Naive thymus-derived CD4-positive, alpha-beta T cell (primary cell): ENCODE measurements at regions not wholly inside any gene's neighbourhood (a gene's known extent, or its start where the extent isn't known, plus 50 kb on each side); places are given as distances from the start of the nearest gene placed in this dataset.

Source experiments
- ATAC-seq: fragments of 150-1000 bp; cut with Tn5 transposase; 2 replicates; pipeline ENCODE4 v1.10.0; 2021; ENCODE audit warnings: mild to moderate bottlenecking, moderate library complexity
- CTCF ChIA-PET: fragments of 350-600 bp; sonication (Branson Sonifier 250); formaldehyde crosslinking; loops from one replicate; lab custom pipeline; 2021; ENCODE audit warnings: antibody characterized with exemption; lab: Charles Lee
- POLR2A ChIA-PET: fragments of 350-600 bp; sonication (Branson Sonifier 250); formaldehyde crosslinking; loops from one replicate; lab custom pipeline; 2021; ENCODE audit warnings: antibody characterized with exemption, inconsistent platforms; lab: Charles Lee
- DNase-seq, 9 donors: peaks; one replicate each; pipeline versions ENCODE4 v3.0.0 to v3.0.0-alpha.2; 2020 to 2022; ENCODE audit warnings: mixed read lengths in 1 of 9
- H3K27ac ChIP-seq: one replicate; pipeline ENCODE4 v1.7.0; 2013; ENCODE audit warnings: mild to moderate bottlenecking, low read depth, low read length, moderate library complexity
- H3K27me3 ChIP-seq, 2 donors: one replicate each; pipeline ENCODE4 v1.7.0; 2013; ENCODE audit warnings: low read length in 2 of 2, mild to moderate bottlenecking in 2 of 2, moderate library complexity in 2 of 2; ENCODE audit not compliant: control insufficient read depth in 2 of 2, insufficient read depth in 2 of 2
- H3K36me3 ChIP-seq, 3 experiments: 1 replicate in 2 of 3; 2 replicates in 1 of 3; pipeline ENCODE4 v1.7.0; 2013; ENCODE audit warnings: low read length in 3 of 3, mild to moderate bottlenecking in 3 of 3, moderate library complexity in 1 of 3; ENCODE audit not compliant: insufficient read depth in 3 of 3, control insufficient read depth in 2 of 3
- H3K4me1 ChIP-seq, 2 donors: one replicate each; pipeline ENCODE4 v1.7.0; 2013; ENCODE audit warnings: low read length in 2 of 2, mild to moderate bottlenecking in 2 of 2, moderate library complexity in 1 of 2; ENCODE audit not compliant: control insufficient read depth in 2 of 2, insufficient read depth in 2 of 2
- H3K4me3 ChIP-seq: 2 replicates; pipeline ENCODE4 v1.7.0; 2013; ENCODE audit warnings: mild to moderate bottlenecking, low read length
- H3K9me3 ChIP-seq, 3 experiments: 1 replicate in 2 of 3; 2 replicates in 1 of 3; pipeline ENCODE4 v1.7.0; 2013; ENCODE audit warnings: low read length in 3 of 3; ENCODE audit not compliant: control insufficient read depth in 2 of 3
- H3K27ac Mint-ChIP-seq, 9 donors: one replicate each; pipeline ENCODE4 v1.8.0; 2020 to 2022; ENCODE audit warnings: mixed read lengths in 9 of 9, mild to moderate bottlenecking in 8 of 9, moderate library complexity in 5 of 9, inconsistent platforms in 2 of 9
- H3K27me3 Mint-ChIP-seq, 5 donors: one replicate each; pipeline ENCODE4 v1.8.0; 2021 to 2022; ENCODE audit warnings: mixed read lengths in 5 of 5, mild to moderate bottlenecking in 1 of 5
- H3K36me3 Mint-ChIP-seq, 5 donors: one replicate each; pipeline ENCODE4 v1.8.0; 2020 to 2022; ENCODE audit warnings: mixed read lengths in 5 of 5, mild to moderate bottlenecking in 3 of 5, inconsistent platforms in 1 of 5
- H3K4me1 Mint-ChIP-seq, 7 donors: one replicate each; pipeline ENCODE4 v1.8.0; 2020 to 2022; ENCODE audit warnings: mixed read lengths in 7 of 7, mild to moderate bottlenecking in 3 of 7, inconsistent platforms in 1 of 7
- H3K4me3 Mint-ChIP-seq, 10 donors: one replicate each; pipeline ENCODE4 v1.8.0; 2020 to 2022; ENCODE audit warnings: mild to moderate bottlenecking in 10 of 10, mixed read lengths in 10 of 10, moderate library complexity in 6 of 10, inconsistent platforms in 2 of 10
- H3K9me3 Mint-ChIP-seq, 11 donors: one replicate each; pipeline ENCODE4 v1.8.0; 2020 to 2022; ENCODE audit warnings: mixed read lengths in 11 of 11, mild to moderate bottlenecking in 4 of 11, inconsistent platforms in 1 of 11, moderate library complexity in 1 of 11
- intact Hi-C, 2 donors: fragments of 100-400 bp; cut with micrococcal nuclease; formaldehyde crosslinking; loops; one replicate each; pipeline ENCODE4 v1.15.1; 2023

DNA sequence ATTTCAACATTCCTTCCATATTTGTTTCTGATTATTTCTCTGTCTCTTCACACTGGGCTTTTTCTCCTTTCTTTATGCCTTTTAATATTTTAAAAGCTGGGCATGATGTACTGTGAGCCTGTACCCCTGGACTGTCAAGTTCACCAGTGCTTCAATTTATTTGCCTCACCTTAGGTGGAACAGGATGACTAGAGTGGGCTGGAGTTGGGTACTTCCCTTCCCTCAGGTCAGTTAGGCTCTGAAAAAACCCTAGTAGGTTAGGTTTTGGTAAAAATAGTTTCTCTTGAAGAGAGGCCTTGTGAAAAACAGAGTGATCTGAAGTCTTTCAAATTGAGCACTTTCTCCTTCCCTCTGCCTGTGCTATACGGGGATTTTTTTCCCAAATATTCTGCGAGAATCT, 163.0 kb upstream of the LYPLAL1 start:
- Histone ChIP-seq H3K27ac (no peak overlapping the region), H3K27me3 (no peaks in the 10 kb centered on the region), H3K9me3 (no peaks in the 10 kb centered on the region), H3K36me3 (no peaks in the 10 kb centered on the region), H3K4me1 (no peaks in the 10 kb centered on the region), H3K4me3 (no peak overlapping the region)
- ATAC-seq, result no peak
- Mint-ChIP-seq H3K36me3 (no peaks in the 10 kb centered on the region), H3K4me3 (no peak overlapping the region), H3K27ac (no peak overlapping the region), H3K27me3 (peaks cover 0 to 4% (median 0%) of the 10 kb centered on the region in 5 donors), H3K9me3 (peaks cover 0 to 20% (median 4%) of the 10 kb centered on the region in 11 donors), H3K4me1 (no peaks in the 10 kb centered on the region)
- intact Hi-C loops, result no loop called here
- DNase-seq, result no peak
- POLR2A ChIA-PET, result no interaction called here
- CTCF ChIA-PET, result no interaction called here

GRCh38 chr1:219020386-219020785, 153.3 kb upstream of the LYPLAL1 start:
- Histone ChIP-seq H3K27me3 (no peaks in the 10 kb centered on the region), H3K4me1 (no peaks in the 10 kb centered on the region), H3K4me3 (no peak overlapping the region), H3K9me3 (no peaks in the 10 kb centered on the region), H3K27ac (no peak overlapping the region), H3K36me3 (no peaks in the 10 kb centered on the region)
- H3K9me3 Mint-ChIP-seq, result peaks cover 0 to 14% (median 4%) of the 10 kb centered on the region in 11 donors
- H3K27me3 Mint-ChIP-seq, result no peaks in the 10 kb centered on the region
- ChIA-PET CTCF (no interaction called here), POLR2A (no interaction called here)
- intact Hi-C loops, result no loop called here
- no peak overlapping the region for H3K4me3 Mint-ChIP-seq
- H3K36me3 Mint-ChIP-seq, result no peaks in the 10 kb centered on the region
- DNase-seq, result no peak
- ATAC-seq, result no peak
- no peak overlapping the region for H3K27ac Mint-ChIP-seq
- H3K4me1 Mint-ChIP-seq, result no peaks in the 10 kb centered on the region

GRCh38 chr1:219020846-219021245, 152.8 kb upstream of the LYPLAL1 start:
- Mint-ChIP-seq H3K9me3 (peaks cover 0 to 15% (median 5%) of the 10 kb centered on the region in 11 donors), H3K4me3 (no peak overlapping the region), H3K27ac (no peak overlapping the region), H3K36me3 (no peaks in the 10 kb centered on the region), H3K27me3 (no peaks in the 10 kb centered on the region), H3K4me1 (no peaks in the 10 kb centered on the region)
- no peak overlapping the region for H3K27ac ChIP-seq
- no peak overlapping the region for H3K4me3 ChIP-seq
- H3K9me3 ChIP-seq, result no peaks in the 10 kb centered on the region
- no peaks in the 10 kb centered on the region for H3K36me3 ChIP-seq
- ChIA-PET POLR2A (no interaction called here), CTCF (no interaction called here)
- H3K27me3 ChIP-seq, result no peaks in the 10 kb centered on the region
- no peaks in the 10 kb centered on the region for H3K4me1 ChIP-seq
- ATAC-seq (no peak), DNase-seq (no peak)
- intact Hi-C loops, result no loop called here

DNA sequence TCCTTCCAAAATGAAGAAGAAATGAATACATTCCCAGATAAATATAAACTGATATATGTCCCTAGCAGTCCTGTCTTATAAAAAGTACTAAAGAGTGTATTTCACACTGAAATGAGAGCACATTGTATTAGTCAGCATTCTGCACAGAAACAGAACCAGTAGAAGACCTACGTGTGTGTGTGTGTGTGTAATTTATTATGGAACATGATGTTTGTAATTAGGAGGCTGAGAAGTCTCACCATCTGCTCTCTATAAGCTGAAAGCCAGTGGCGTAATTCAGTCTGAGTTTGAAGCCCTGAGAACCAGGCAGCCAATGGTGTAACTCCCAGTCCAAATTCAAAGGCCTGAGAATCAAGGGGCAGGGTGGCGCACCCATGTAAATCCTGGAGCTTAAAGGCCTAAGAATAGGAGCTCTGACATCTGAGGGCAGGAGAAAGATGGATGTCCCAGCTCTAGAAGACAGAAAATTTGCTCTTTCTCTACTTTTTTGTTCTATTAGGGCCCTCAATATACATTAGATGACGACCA, 146.5 kb upstream of the LYPLAL1 start:
- intact Hi-C loops, result no loop called here
- CTCF ChIA-PET, result no interaction called here
- no peaks in the 10 kb centered on the region for H3K4me1 ChIP-seq

DNA sequence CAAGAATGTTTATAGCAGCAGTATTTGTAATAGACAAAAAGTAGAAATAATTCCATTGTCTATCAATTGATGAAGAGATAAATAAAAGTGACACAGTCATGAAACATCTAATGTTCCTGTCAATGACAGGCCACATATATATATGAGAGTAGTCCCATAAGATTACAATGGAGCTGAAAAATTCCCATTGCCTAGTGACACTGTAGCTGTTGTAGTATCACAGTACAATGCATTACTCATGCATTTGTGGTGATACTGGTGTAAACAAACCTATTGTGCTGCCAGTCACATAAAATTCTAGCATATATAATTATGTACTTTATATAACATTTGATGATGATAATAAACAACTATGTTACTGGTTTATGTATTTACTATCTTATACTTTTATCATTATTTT, 141.9 kb upstream of the LYPLAL1 start:
- Mint-ChIP-seq H3K36me3 (no peaks in the 10 kb centered on the region), H3K27me3 (no peaks in the 10 kb centered on the region), H3K9me3 (peaks cover 0 to 6% (median 0%) of the 10 kb centered on the region in 11 donors), H3K27ac (no peak overlapping the region), H3K4me1 (no peaks in the 10 kb centered on the region), H3K4me3 (no peak overlapping the region)
- ChIA-PET POLR2A (no interaction called here), CTCF (no interaction called here)
- Histone ChIP-seq H3K27me3 (no peaks in the 10 kb centered on the region), H3K9me3 (no peaks in the 10 kb centered on the region), H3K4me3 (no peak overlapping the region), H3K4me1 (no peaks in the 10 kb centered on the region), H3K27ac (no peak overlapping the region), H3K36me3 (no peaks in the 10 kb centered on the region)
- ATAC-seq (no peak), DNase-seq (no peak)
- intact Hi-C loops, result no loop called here

More for the DNA sequence above, 146.5 kb upstream of the LYPLAL1 start:
- H3K4me3 ChIP-seq, result no peak overlapping the region
- Mint-ChIP-seq H3K4me3 (no peak overlapping the region), H3K27me3 (no peaks in the 10 kb centered on the region), H3K9me3 (peaks cover 0 to 16% (median 5%) of the 10 kb centered on the region in 11 donors), H3K27ac (no peak overlapping the region), H3K36me3 (no peaks in the 10 kb centered on the region), H3K4me1 (no peaks in the 10 kb centered on the region)
- DNase-seq (no peak), ATAC-seq (no peak)
- H3K9me3 ChIP-seq, result no peaks in the 10 kb centered on the region
- no peaks in the 10 kb centered on the region for H3K27me3 ChIP-seq
- POLR2A ChIA-PET, result interaction anchor here (0.6 kb wide), 1 partner anchor 163 kb away, joined by 4 read pairs; no protein-coding TSS in a partner anchor
- no peak overlapping the region for H3K27ac ChIP-seq
- no peaks in the 10 kb centered on the region for H3K36me3 ChIP-seq

GRCh38 chr1:219038398-219038797, 135.3 kb upstream of the LYPLAL1 start:
- Histone ChIP-seq H3K36me3 (no peaks in the 10 kb centered on the region), H3K27me3 (no peaks in the 10 kb centered on the region), H3K9me3 (no peaks in the 10 kb centered on the region), H3K4me1 (no peaks in the 10 kb centered on the region), H3K27ac (no peak overlapping the region), H3K4me3 (no peak overlapping the region)
- ChIA-PET POLR2A (no interaction called here), CTCF (no interaction called here)
- H3K9me3 Mint-ChIP-seq, result peaks cover 0 to 5% (median 0%) of the 10 kb centered on the region in 11 donors
- no peak for DNase-seq
- no peak for ATAC-seq
- no peaks in the 10 kb centered on the region for H3K27me3 Mint-ChIP-seq
- H3K4me1 Mint-ChIP-seq, result no peaks in the 10 kb centered on the region
- no peak overlapping the region for H3K4me3 Mint-ChIP-seq
- no peak overlapping the region for H3K27ac Mint-ChIP-seq
- intact Hi-C loops, result no loop called here
- H3K36me3 Mint-ChIP-seq, result no peaks in the 10 kb centered on the region

DNA sequence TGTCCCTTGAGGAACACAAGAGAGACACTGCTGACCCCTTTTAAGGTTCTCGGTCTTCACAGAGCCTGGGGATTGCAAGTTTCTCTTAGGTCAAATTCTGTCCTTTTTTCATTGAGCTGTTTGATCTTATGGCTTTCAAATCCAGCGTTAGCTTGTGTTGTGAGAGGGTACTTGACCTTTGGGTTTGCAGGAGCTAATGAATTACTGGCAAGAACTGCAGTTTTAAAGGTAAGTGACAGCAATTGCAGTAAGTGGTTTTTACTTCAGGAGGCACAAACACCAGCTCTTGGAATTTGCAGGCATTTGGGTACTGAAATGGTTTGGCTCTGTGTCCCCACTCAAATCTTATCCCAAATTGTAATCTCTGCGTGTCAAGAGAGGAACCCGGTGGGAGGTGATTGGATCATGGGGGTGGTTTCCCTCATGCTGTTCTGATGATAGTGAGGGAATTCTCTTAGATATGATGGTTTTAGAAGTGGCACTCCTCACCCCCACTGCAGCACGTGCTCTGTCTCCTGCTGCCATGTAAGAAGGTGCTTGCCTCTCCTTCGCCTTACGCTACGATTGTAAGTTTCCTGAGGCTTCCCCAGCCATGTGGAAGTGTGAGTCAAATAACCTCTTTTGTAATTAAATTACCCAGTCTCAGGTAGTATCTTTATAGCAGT, 134.5 kb upstream of the LYPLAL1 start:
- CTCF ChIA-PET, result no interaction called here
- Mint-ChIP-seq H3K27ac (no peak overlapping the region), H3K27me3 (no peaks in the 10 kb centered on the region), H3K4me3 (no peak overlapping the region), H3K9me3 (peaks cover 0 to 5% (median 0%) of the 10 kb centered on the region in 11 donors), H3K4me1 (no peaks in the 10 kb centered on the region), H3K36me3 (no peaks in the 10 kb centered on the region)
- Histone ChIP-seq H3K4me1 (no peaks in the 10 kb centered on the region), H3K27ac (no peak overlapping the region), H3K9me3 (no peaks in the 10 kb centered on the region), H3K36me3 (no peaks in the 10 kb centered on the region), H3K4me3 (no peak overlapping the region), H3K27me3 (no peaks in the 10 kb centered on the region)
- DNase-seq (no peak), ATAC-seq (no peak)
- POLR2A ChIA-PET, result no interaction called here
- intact Hi-C loops, result no loop called here
